ENCODE measurements at regions not wholly inside any gene's neighbourhood (a gene's known extent, or its start where the extent isn't known, plus 50 kb on each side); places are given as distances from the start of the nearest gene placed in this dataset.
"Not testable (repeated sequence)": the region's sequence is repeated elsewhere in the genome, so short reads cannot be mapped to it uniquely, and the experiment has no call there.

GRCh38 chr5:97991236-97991635, 782.2 kb upstream of the RGMB start:
- Mint-ChIP-seq H3K36me3 (ENCODE audit: unreplicated experiment) (no peaks in the 10 kb centered on the region), H3K27ac (ENCODE audit: unreplicated experiment) (no peak overlapping the region), H3K4me3 (ENCODE audit: unreplicated experiment) (no peak overlapping the region), H3K27me3 (ENCODE audit: unreplicated experiment) (no peaks in the 10 kb centered on the region), H3K4me1 (ENCODE audit: unreplicated experiment) (peaks cover 1% of the 10 kb centered on the region), H3K9me3 (ENCODE audit: unreplicated experiment) (peaks cover 24% of the 10 kb centered on the region)
- no peak for DNase-seq (ENCODE audit: extremely low spot score, unreplicated experiment)
- TF ChIP-seq CTCF (IDR thresholded peaks at IDR 0.05): no peak

DNA sequence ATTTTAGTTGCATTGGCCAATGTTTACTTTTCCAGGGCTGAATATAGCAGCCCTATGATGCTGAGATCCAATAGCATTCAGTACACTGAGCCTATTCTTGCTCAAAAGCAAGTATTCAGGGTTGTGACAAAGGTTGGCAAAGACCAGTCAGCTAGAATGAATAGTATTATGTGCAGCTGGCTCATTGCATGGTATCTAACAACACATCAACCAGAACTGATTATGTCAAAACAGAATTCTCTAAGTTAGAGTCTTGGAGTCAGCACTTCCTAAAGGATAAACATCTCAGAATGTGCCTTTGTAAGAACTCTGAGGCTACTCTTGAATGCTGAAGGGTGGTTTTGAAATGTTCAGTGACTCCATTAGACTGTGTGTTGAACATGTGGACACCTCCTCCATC, 774.5 kb upstream of the RGMB start:
- no peak overlapping the region for H3K4me3 Mint-ChIP-seq (ENCODE audit: unreplicated experiment)
- H3K27me3 Mint-ChIP-seq (ENCODE audit: unreplicated experiment): no peaks in the 10 kb centered on the region
- H3K4me1 Mint-ChIP-seq (ENCODE audit: unreplicated experiment): no peaks in the 10 kb centered on the region
- no peaks in the 10 kb centered on the region for H3K36me3 Mint-ChIP-seq (ENCODE audit: unreplicated experiment)
- H3K27ac Mint-ChIP-seq (ENCODE audit: unreplicated experiment): no peak overlapping the region
- DNase-seq (ENCODE audit: extremely low spot score, unreplicated experiment): no peak
- TF ChIP-seq CTCF (IDR thresholded peaks at IDR 0.05): no peak
- H3K9me3 Mint-ChIP-seq (ENCODE audit: unreplicated experiment): peaks cover 14% of the 10 kb centered on the region

- Mint-ChIP-seq H3K36me3 (ENCODE audit: unreplicated experiment) (peaks cover 3% of the 10 kb centered on the region), H3K9me3 (ENCODE audit: unreplicated experiment) (peaks cover 26% of the 10 kb centered on the region), H3K27ac (ENCODE audit: unreplicated experiment) (no peak overlapping the region), H3K4me3 (ENCODE audit: unreplicated experiment) (no peak overlapping the region), H3K4me1 (ENCODE audit: unreplicated experiment) (no peaks in the 10 kb centered on the region), H3K27me3 (ENCODE audit: unreplicated experiment) (no peaks in the 10 kb centered on the region)
- no peak for TF ChIP-seq CTCF (IDR thresholded peaks at IDR 0.05)
- no peak for DNase-seq (ENCODE audit: extremely low spot score, unreplicated experiment)
Measured at GRCh38 chr5:98004463-98004862, 769.0 kb upstream of the RGMB start.

- H3K4me1 Mint-ChIP-seq (ENCODE audit: unreplicated experiment): peaks cover 3% of the 10 kb centered on the region
- H3K27ac Mint-ChIP-seq (ENCODE audit: unreplicated experiment): no peak overlapping the region
- TF ChIP-seq CTCF (IDR thresholded peaks at IDR 0.05): no peak
- H3K36me3 Mint-ChIP-seq (ENCODE audit: unreplicated experiment): no peaks in the 10 kb centered on the region
- H3K9me3 Mint-ChIP-seq (ENCODE audit: unreplicated experiment): peaks cover 13% of the 10 kb centered on the region
- no peak for DNase-seq (ENCODE audit: extremely low spot score, unreplicated experiment)
- H3K4me3 Mint-ChIP-seq (ENCODE audit: unreplicated experiment): no peak overlapping the region
- H3K27me3 Mint-ChIP-seq (ENCODE audit: unreplicated experiment): no peaks in the 10 kb centered on the region
Measured at GRCh38 chr5:98016771-98017170, 756.7 kb upstream of the RGMB start.

DNA sequence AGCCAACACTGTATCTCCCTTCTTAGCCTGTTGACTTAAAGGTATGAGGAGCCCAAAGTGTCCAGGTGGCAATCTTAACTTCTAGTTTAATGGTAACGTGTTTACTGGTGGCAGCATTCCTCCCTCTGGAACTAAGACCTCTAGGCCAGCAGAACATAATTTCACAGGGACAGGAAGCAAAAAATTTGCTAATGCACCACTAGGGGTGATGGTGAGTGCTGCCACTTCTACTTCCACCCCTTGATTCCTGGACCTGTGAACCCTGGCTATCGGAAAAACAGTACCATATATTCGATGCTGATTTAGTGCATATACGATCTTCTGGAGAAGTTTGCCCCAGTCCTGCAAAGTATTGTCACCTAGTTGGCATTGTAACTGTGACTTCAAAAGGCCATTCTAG, 743.2 kb upstream of the RGMB start:
- H3K4me1 Mint-ChIP-seq (ENCODE audit: unreplicated experiment); H3K27ac Mint-ChIP-seq (ENCODE audit: unreplicated experiment); H3K4me3 Mint-ChIP-seq (ENCODE audit: unreplicated experiment); DNase-seq (ENCODE audit: extremely low spot score, unreplicated experiment); H3K27me3 Mint-ChIP-seq (ENCODE audit: unreplicated experiment); H3K36me3 Mint-ChIP-seq (ENCODE audit: unreplicated experiment): not testable (repeated sequence)
- TF ChIP-seq CTCF (IDR thresholded peaks at IDR 0.05): peak; percentile 22
- H3K9me3 Mint-ChIP-seq (ENCODE audit: unreplicated experiment): peaks cover 11% of the 10 kb centered on the region

DNA sequence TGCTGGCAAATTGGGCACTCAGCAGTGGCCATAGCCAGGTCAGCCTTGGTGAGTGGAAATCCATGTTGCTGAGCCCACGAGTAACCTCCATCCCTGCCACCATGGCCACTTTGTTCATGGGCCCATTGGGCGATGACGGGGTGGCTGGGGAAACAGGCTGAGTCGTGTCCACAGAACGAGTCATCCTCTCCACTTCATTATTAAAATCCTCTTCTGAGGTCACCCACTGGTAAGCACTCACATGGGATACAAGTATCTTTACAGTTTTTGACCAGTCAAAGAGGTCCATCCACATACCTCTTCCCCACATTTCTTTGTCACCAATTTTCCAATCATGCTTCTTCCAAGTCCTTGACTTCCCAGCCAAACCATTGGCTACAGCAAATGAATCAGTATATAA, 742.4 kb upstream of the RGMB start:
- H3K9me3 Mint-ChIP-seq (ENCODE audit: unreplicated experiment); H3K27me3 Mint-ChIP-seq (ENCODE audit: unreplicated experiment); H3K36me3 Mint-ChIP-seq (ENCODE audit: unreplicated experiment); H3K4me3 Mint-ChIP-seq (ENCODE audit: unreplicated experiment); H3K27ac Mint-ChIP-seq (ENCODE audit: unreplicated experiment); H3K4me1 Mint-ChIP-seq (ENCODE audit: unreplicated experiment); DNase-seq (ENCODE audit: extremely low spot score, unreplicated experiment): not testable (repeated sequence)

All from osteocyte (in vitro differentiated cells).